Posterior cingulate gyrus (tissue), 11 donors: ENCODE measurements at regions not wholly inside any gene's neighbourhood (a gene's known extent, or its start where the extent isn't known, plus 50 kb on each side); places are given as distances from the start of the nearest gene placed in this dataset.
"Not testable (repeated sequence)": the region's sequence is repeated elsewhere in the genome, so short reads cannot be mapped to it uniquely, and the experiment has no call there.

Experiments used
- DNase-seq, 10 donors: peaks; one replicate each; pipeline versions ENCODE4 v3.0.0 to v3.0.0-alpha.2; 2020 to 2021; ENCODE audit warnings: mixed read lengths in 3 of 10
- intact Hi-C: fragments of 100-400 bp; cut with DNase I; formaldehyde crosslinking; loops from one replicate; pipeline ENCODE4 v1.15.1; 2023

DNA sequence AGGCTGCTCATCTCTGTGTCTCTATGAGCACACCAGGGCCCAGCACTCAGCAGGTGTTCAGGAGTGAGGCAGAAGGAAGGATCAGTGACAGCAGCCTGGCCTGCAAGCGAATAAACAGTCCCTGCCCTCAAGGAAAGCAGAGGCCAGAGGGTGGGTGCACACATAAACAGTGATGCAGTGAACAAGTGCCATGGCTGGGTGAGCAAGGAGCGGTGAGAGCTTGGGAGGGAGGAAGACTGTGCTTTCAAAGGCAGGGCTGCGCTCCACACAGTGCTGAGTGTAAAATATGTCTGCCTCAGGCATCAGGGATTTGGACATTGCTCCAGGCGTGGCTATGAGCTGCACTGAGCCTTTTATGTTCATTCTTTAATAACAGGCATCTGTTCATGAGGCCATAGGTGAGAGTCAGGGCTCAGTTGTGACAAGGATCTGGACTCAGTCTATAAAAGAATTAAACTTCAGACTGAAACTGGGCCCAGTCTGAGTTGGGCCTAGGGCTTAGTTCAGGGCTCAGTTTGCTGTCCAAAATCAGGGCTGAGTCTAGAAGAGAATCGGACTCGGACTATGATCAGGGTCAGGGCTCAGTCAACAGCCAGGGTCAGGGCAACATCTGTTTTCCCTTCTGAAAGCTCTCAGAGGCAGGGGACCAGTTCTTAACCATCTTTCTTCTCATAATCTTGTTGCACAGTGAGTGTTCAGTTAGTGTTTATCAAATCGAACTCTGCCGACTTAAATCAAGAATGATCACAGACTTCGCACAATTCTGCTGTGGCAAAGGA, 213.7 kb downstream of the FOXD2 start:
- intact Hi-C loops, result no loop called here
- no peak for DNase-seq

DNA sequence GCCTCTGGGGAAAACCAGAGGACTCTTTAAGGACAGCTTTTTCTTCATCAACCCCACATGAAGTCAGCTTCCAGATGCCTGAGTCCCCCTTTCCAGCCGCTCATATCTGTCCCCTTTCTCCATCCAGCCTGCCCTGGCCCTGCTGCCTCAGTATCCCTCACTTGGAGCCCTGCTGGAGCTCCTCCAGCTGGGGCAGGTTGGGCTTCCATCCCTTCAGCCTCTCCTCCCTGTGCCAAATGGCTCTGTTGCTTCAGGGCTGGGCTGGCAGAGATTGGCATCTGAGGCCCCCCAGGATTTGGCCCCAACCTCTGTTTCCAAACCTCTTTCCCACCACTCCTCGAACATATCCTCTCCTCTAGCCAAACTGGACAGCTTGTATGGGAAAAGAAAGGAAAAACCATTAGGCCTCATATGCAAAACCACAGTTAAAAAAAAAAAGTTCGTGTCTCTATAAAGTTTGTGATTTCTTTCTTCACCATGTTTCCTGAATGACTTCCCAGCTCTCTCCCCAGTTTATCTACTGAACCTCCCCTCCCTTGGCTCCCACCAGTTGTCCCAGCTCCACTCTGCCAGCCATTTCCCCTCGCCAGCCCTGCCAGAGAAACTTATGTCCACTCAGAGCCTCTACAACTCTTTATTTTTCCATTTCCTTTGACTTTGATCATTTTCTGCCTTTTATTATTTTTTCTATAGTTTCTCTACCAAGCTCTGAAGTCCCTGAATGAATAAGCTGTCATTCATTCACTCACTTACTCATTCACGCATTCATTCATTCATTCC, 217.9 kb downstream of the FOXD2 start:
- intact Hi-C loops, result no loop called here
- no peak for DNase-seq

GRCh38 chr1:47656719-47657685, 219.2 kb downstream of the FOXD2 start:
- intact Hi-C loops, result no loop called here
- peak in 1 of 10 donors; percentile 21 for DNase-seq

DNA sequence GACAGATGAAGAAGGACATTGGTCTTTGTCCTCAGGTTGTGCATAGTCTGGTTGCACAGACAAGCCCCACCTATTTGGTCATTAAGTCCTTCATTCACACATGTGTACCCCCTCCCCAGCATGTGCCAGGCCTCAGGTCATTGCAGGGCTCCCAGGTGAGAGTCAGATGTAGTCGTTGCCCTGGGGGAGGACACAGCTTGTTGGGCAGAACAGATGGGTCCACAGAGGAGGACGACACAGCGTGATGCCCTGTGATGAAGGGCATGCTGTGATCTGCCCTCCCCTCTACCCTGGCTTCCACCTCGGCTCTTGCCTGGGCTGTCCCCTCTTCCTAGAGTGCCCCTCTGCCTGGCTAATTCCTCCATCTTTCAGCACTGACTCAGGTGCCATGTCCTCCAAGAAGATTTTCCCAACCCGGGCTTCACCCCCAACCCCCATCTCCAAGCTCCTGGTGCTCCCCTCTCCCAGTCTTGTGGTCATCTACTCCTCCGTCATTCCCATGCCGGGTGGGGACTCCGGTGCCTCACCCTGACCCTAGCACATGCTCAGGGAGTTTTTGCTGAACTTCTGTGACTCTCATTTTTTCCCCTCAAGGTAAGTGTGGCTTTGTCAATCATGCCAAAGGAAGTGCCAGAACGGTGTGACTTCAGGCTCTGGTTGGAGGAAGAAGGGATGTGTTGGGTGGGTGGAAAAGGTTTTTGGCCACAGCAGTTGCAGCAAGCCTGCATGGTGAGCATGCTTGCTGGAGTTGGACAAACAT, 220.5 kb downstream of the FOXD2 start:
- DNase-seq, result peak in 1 of 10 donors; percentile 46
- intact Hi-C loops, result no loop called here

DNA sequence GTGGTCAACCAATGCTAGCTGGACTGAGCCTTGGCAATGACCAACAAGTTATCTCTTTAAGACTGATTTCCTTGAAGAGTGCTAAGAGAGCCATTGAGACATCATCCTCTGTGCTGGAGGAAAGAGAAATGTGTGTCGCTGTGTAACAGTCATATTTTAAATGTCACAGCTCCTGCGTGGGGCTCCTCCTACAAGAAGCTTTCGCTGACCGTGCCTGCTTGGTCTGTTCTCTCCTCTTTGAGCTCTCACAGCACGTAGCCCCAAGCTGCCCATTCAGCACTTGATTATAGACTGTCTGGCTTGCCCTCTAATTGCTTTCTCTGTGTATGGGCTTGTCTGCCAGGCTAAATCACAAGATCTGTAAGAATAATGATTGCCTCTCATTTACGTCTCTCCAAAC, 221.3 kb downstream of the FOXD2 start:
- intact Hi-C loops, result no loop called here
- no peak for DNase-seq

DNA sequence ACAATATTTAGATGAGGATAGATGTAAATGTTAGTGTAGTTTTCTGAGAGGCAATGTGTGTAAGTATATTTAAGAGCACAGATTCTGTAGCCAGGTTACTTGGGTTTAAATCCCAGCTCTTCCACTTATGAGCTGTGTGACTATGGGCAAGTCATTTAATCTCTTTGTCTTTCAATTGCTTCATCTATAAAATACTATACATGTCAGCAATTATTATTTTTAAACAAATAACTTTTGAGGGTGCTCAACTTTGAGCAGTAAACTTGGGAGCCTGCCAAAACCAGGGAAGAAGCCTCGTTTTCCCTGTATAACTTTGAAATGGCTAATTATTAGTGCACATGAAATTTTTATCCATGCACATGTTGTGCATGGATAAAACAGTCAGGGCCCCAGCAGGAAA, 222.8 kb downstream of the FOXD2 start:
- intact Hi-C loops, result no loop called here
- DNase-seq, result no peak

DNA sequence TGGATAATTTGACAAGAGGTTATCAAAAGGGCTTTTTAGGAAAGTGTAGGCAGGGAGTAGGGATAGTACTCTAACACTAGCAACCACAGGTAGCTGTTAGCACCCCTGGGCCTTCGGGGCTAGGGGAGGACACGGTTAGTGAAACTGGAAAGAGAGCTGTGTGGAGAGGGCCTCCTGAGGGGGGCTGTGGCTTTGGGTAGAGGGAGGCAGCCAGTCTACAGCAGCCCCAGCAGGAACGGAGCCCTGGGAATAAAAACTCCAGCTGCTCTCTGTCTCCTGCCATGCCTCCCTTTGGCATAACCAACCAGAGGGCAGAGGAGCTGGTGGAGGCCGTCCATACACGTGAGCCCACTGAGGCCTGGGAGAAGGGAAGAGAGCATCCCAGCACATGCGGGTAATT, 223.2 kb downstream of the FOXD2 start:
- peak in 1 of 10 donors; percentile 20 for DNase-seq

GRCh38 chr1:47662068-47662467, 224.2 kb downstream of the FOXD2 start:
- DNase-seq, result no peak
- intact Hi-C loops, result no loop called here

More for the DNA sequence above, 223.2 kb downstream of the FOXD2 start:
- intact Hi-C loops, result no loop called here

GRCh38 chr1:47663286-47663685, 225.4 kb downstream of the FOXD2 start:
- intact Hi-C loops, result no loop called here
- DNase-seq, result no peak

- DNase-seq, result peak in 1 of 10 donors; percentile 25
- intact Hi-C loops, result no loop called here
These were observed 226.5 kb downstream of the FOXD2 start for GRCh38 chr1:47664356-47664755.

GRCh38 chr1:47664896-47665295, 227.1 kb downstream of the FOXD2 start:
- DNase-seq, result peak in 1 of 10 donors; percentile 37
- intact Hi-C loops, result not testable (repeated sequence)

- DNase-seq, result no peak
- intact Hi-C loops, result no loop called here
These were observed 231.3 kb downstream of the FOXD2 start for GRCh38 chr1:47669081-47669585.

GRCh38 chr1:47672622-47673021, 234.8 kb downstream of the FOXD2 start:
- intact Hi-C loops, result no loop called here
- DNase-seq, result no peak

- no peak for DNase-seq
- intact Hi-C loops, result no loop called here
These were observed 236.3 kb downstream of the FOXD2 start for GRCh38 chr1:47674189-47674588.

GRCh38 chr1:47675047-47675675, 237.3 kb downstream of the FOXD2 start:
- intact Hi-C loops, result no loop called here
- no peak for DNase-seq

DNA sequence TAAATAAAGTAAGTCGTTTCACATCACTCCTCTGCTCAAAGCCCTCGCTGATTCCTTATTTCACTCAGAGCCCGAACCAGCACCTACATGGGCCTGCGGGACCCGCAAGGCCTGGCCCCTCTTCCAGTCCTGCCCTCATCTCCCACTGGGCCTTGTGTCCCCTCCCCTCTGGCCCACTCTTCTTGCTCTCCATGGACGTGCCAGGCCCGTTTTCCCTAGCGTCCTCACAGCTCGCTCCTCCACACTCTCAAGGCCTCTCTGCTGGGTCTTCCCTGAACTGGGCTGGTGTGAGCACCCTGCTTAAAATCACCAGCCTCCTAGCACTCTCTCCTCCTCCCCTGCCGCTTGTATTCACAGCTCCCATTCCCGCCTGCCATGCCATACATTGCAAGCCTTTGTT, 237.9 kb downstream of the FOXD2 start:
- intact Hi-C loops, result no loop called here
- DNase-seq, result no peak

DNA sequence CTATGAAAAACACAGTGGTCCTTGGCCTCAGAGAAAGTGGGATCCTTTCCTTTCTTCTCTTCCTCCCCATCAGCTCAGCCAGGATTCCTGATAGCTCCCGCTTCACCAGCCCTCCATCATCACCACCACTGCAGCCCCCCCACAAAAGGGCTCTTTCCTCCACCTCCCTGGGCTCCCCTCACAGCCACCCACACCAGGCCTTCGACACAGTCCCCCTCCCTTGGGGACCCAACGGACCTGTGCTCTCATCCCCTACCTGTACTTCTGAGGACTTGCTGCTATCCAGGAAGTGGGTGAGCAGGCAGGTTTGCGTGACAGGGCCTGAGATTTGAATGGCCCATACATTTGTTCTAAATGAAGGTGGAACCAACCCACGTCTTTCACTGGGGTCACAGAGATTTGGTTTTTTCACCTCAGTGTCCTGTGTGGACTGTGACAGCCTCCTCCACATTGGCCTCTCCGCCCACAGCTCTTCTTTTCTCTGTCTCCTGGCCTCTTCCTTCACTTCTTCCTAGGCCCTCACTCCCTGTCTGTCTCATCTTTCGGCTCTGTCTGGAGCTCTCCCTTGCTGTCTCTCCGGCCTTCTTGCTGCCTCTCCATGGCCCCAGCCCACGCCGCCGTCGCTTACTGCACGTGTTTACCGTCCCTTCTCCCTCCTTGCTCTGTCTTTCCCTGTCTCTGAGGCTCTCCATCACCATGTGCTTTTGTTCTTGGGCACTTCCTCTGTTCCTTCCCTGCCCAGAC, 238.6 kb downstream of the FOXD2 start:
- DNase-seq, result no peak
- intact Hi-C loops, result no loop called here

- no peak for DNase-seq
- intact Hi-C loops, result no loop called here
These were observed 239.5 kb downstream of the FOXD2 start for GRCh38 chr1:47677241-47677940.
